Activated B cell treated with CpG ODN at 0.5 μM for 24 hours (primary cell): ENCODE measurements at regions not wholly inside any gene's neighbourhood (a gene's known extent, or its start where the extent isn't known, plus 50 kb on each side); places are given as distances from the start of the nearest gene placed in this dataset.
"Not testable (repeated sequence)": the region's sequence is repeated elsewhere in the genome, so short reads cannot be mapped to it uniquely, and the experiment has no call there.

Experiments used
- ATAC-seq: fragments of 200-7000 bp; cut with Tn5 transposase; one replicate; pipeline ENCODE4 v1.10.0; 2021; ENCODE audit warnings: low read depth, mild to moderate bottlenecking, moderate library complexity
- CTCF ChIA-PET: fragments of 350-600 bp; sonication (Branson Sonifier 250); formaldehyde crosslinking; loops from one replicate; lab custom pipeline; 2021; ENCODE audit warnings: antibody characterized with exemption; lab: Charles Lee
- POLR2A ChIA-PET: fragments of 350-600 bp; sonication (Branson Sonifier 250); formaldehyde crosslinking; loops from one replicate; lab custom pipeline; 2021; ENCODE audit warnings: antibody characterized with exemption; lab: Charles Lee
- DNase-seq: peaks from one replicate; pipeline ENCODE4 v3.0.0; 2022
- H3K27ac Mint-ChIP-seq: one replicate; pipeline ENCODE4 v1.8.0; 2020; ENCODE audit warnings: mixed read lengths
- H3K27me3 Mint-ChIP-seq: one replicate; pipeline ENCODE4 v1.8.0; 2021; ENCODE audit warnings: mixed read lengths
- H3K36me3 Mint-ChIP-seq: one replicate; pipeline ENCODE4 v1.8.0; 2021; ENCODE audit warnings: low read depth, mixed read lengths
- H3K4me1 Mint-ChIP-seq: one replicate; pipeline ENCODE4 v1.8.0; 2021; ENCODE audit warnings: mixed read lengths
- H3K4me3 Mint-ChIP-seq: one replicate; pipeline ENCODE4 v1.8.0; 2020; ENCODE audit warnings: mild to moderate bottlenecking, mixed read lengths
- H3K9me3 Mint-ChIP-seq: one replicate; pipeline ENCODE4 v1.8.0; 2020; ENCODE audit warnings: mixed read lengths
- CTCF ChIP-seq: fragments of 200-600 bp; IDR thresholded peaks from one replicate; pipeline ENCODE4 v1.8.0; 2022; ENCODE audit warnings: antibody characterized with exemption, mild to moderate bottlenecking
- intact Hi-C: fragments of 100-400 bp; cut with micrococcal nuclease; formaldehyde crosslinking; loops from one replicate; pipeline ENCODE4 v1.15.1; 2024

DNA sequence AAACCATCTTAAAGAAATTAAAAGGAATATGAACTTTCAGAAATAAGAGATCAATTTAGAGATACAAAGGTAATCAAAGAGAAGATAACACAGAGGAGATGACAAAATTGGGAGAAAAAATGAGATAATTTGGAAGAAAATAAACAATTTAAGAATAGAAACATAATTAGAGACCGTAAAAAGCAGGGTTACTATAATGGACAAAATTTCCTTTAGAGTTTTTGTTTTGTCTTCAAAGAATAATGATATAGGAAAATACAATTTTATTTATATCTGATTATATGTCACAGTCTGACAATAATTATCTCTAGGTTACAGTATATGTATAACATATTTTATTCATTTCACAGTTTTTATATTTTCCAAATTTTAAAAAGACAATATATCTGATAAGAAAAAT is 716.4 kb upstream of the ZNF804A start:
- no peaks in the 10 kb centered on the region for H3K4me1 Mint-ChIP-seq
- H3K9me3 Mint-ChIP-seq, result peaks cover 9% of the 10 kb centered on the region
- ATAC-seq, result no peak
- no peak overlapping the region for H3K4me3 Mint-ChIP-seq
- intact Hi-C loops, result no loop called here
- no peak for TF ChIP-seq CTCF
- CTCF ChIA-PET, result no interaction called here
- H3K27me3 Mint-ChIP-seq, result no peaks in the 10 kb centered on the region
- no peak for DNase-seq
- H3K27ac Mint-ChIP-seq, result no peak overlapping the region
- POLR2A ChIA-PET, result no interaction called here
- H3K36me3 Mint-ChIP-seq, result no peaks in the 10 kb centered on the region

- H3K4me1 Mint-ChIP-seq, result no peaks in the 10 kb centered on the region
- no peaks in the 10 kb centered on the region for H3K27me3 Mint-ChIP-seq
- ATAC-seq (no peak), DNase-seq (no peak)
- no peak overlapping the region for H3K4me3 Mint-ChIP-seq
- intact Hi-C loops, result no loop called here
- H3K36me3 Mint-ChIP-seq, result no peaks in the 10 kb centered on the region
- ChIA-PET POLR2A (no interaction called here), CTCF (no interaction called here)
- no peak for TF ChIP-seq CTCF
- H3K27ac Mint-ChIP-seq, result no peak overlapping the region
- peaks cover 5% of the 10 kb centered on the region for H3K9me3 Mint-ChIP-seq
Observed at GRCh38 chr2:183892315-183892941, 705.9 kb upstream of the ZNF804A start.

DNA sequence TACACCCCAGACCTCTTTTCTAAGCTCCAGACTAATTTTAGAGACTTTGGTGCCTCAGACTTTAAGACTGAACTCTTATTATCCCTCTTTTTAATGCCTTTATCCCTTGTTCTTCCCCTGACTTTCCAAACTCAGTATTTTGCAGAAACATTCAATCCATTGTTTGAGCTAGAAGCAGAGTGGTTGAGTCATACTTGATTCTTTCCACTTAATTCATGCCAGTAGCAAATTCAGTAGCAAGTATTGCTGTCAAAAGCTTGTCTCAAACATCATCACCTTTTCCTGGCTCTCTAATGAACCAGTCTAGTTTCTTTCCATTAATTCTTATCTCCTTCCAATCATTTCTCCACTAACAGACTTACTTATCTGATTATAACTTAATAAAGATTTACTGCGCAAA is 699.7 kb upstream of the ZNF804A start:
- CTCF ChIA-PET, result no interaction called here
- intact Hi-C loops, result no loop called here
- Mint-ChIP-seq H3K27ac (no peak overlapping the region), H3K4me1 (no peaks in the 10 kb centered on the region), H3K9me3 (peaks cover 5% of the 10 kb centered on the region), H3K27me3 (no peaks in the 10 kb centered on the region), H3K4me3 (no peak overlapping the region), H3K36me3 (no peaks in the 10 kb centered on the region)
- no peak for TF ChIP-seq CTCF
- POLR2A ChIA-PET, result no interaction called here
- DNase-seq (no peak), ATAC-seq (no peak)

DNA sequence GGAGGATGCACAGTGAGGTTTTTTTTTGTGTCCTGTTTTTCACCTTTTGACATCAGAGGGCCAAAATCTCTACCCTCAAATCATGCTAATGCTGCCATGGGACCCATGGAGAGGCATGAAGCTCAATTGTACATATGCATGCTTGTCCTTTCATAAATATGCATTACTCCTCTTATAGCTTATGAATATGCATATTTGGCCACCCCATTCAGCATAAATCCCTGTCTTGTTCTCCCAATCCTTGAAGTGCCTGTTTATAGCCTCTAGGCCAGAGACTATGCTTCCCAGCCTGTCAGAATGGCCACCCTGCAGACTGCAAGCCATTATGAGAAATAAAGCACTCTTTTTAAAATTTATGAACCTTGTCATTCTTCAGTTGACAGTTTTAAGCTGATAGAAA is 696.4 kb upstream of the ZNF804A start:
- H3K4me3 Mint-ChIP-seq, result no peak overlapping the region
- no peak overlapping the region for H3K27ac Mint-ChIP-seq
- intact Hi-C loops, result no loop called here
- DNase-seq (no peak), ATAC-seq (no peak)
- peaks cover 2% of the 10 kb centered on the region for H3K9me3 Mint-ChIP-seq
- TF ChIP-seq CTCF, result no peak
- H3K36me3 Mint-ChIP-seq, result no peaks in the 10 kb centered on the region
- ChIA-PET POLR2A (no interaction called here), CTCF (no interaction called here)
- H3K27me3 Mint-ChIP-seq, result no peaks in the 10 kb centered on the region
- no peaks in the 10 kb centered on the region for H3K4me1 Mint-ChIP-seq

GRCh38 chr2:183903026-183903425 is 695.3 kb upstream of the ZNF804A start:
- no peak for ATAC-seq
- CTCF ChIA-PET, result no interaction called here
- peaks cover 2% of the 10 kb centered on the region for H3K9me3 Mint-ChIP-seq

GRCh38 chr2:183916041-183916440 is 682.3 kb upstream of the ZNF804A start:
- H3K27ac Mint-ChIP-seq, H3K4me1 Mint-ChIP-seq, ATAC-seq, H3K4me3 Mint-ChIP-seq, H3K9me3 Mint-ChIP-seq, CTCF ChIA-PET, H3K36me3 Mint-ChIP-seq, DNase-seq, H3K27me3 Mint-ChIP-seq, POLR2A ChIA-PET, intact Hi-C loops: not testable (repeated sequence)

More at GRCh38 chr2:183903026-183903425, 695.3 kb upstream of the ZNF804A start:
- no peak for TF ChIP-seq CTCF
- Mint-ChIP-seq H3K27ac (no peak overlapping the region), H3K27me3 (no peaks in the 10 kb centered on the region), H3K4me1 (no peaks in the 10 kb centered on the region), H3K36me3 (no peaks in the 10 kb centered on the region), H3K4me3 (no peak overlapping the region)
- intact Hi-C loops, result no loop called here
- POLR2A ChIA-PET, result no interaction called here
- DNase-seq, result no peak
